Left renal cortex interstitium (tissue), 4 donors: ENCODE measurements at regions not wholly inside any gene's neighbourhood (a gene's known extent, or its start where the extent isn't known, plus 50 kb on each side); places are given as distances from the start of the nearest gene placed in this dataset.

Experiments used
- DNase-seq, 4 donors: peaks; one replicate each; pipeline ENCODE4 v3.0.0-alpha.2; 2013; ENCODE audit warnings: low read depth in 4 of 4, low spot score in 2 of 4, missing footprints in 1 of 4

DNA sequence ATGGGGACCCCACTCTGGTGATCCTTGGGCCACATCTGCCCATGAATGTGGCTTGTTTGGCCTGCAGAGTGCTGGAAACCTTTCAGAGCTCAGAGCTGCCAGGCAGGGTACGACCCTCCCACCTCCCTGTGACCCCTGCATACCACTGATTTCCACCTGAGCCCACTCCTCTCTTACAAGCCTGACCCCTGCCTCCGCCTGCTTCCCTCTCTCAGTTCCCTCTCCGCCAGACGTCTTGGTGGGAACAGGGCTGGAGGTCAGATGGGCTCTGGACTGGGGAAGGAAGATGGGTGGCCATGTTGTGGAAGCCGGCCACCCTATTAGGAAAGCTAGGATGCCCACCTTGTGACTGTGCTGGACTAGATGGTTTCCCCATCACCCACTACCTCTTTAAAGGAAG is 185.1 kb downstream of the KATNIP start:
- DNase-seq = no peak

- DNase-seq = no peak
Measured at GRCh38 chr16:27736431-27736830, 186.5 kb downstream of the KATNIP start.

- DNase-seq = no peak
Measured at GRCh38 chr16:27737513-27737912, 187.6 kb downstream of the KATNIP start.
